CD4-positive, alpha-beta T cell (primary cell): ENCODE measurements at regions not wholly inside any gene's neighbourhood (a gene's known extent, or its start where the extent isn't known, plus 50 kb on each side); places are given as distances from the start of the nearest gene placed in this dataset.

ENCODE experiments used
- ATAC-seq: fragments of 200-7000 bp; cut with Tn5 transposase; one replicate; pipeline ENCODE4 v1.10.0; 2022; ENCODE audit warnings: mild to moderate bottlenecking; ENCODE audit not compliant: poor library complexity
- CTCF ChIA-PET: fragments of 350-600 bp; sonication (Branson Sonifier 250); formaldehyde crosslinking; loops from one replicate; lab custom pipeline; 2021; ENCODE audit warnings: antibody characterized with exemption, inconsistent platforms; lab: Charles Lee
- POLR2A ChIA-PET: fragments of 350-600 bp; sonication (Branson Sonifier 250); formaldehyde crosslinking; loops from one replicate; lab custom pipeline; 2021; ENCODE audit warnings: antibody characterized with exemption, inconsistent platforms; lab: Charles Lee
- DNase-seq, 14 experiments: peaks; one replicate each; pipeline ENCODE4 v3.0.0-alpha.2; 2013 to 2020; ENCODE audit warnings: mixed read lengths in 2 of 14
- H3K27ac ChIP-seq, 2 donors: one replicate each; pipeline versions ENCODE4 v1.5.1 to v1.7.0; 2013; ENCODE audit warnings: low read length in 2 of 2, low read depth in 1 of 2, mild to moderate bottlenecking in 1 of 2
- H3K27me3 ChIP-seq, 2 experiments: 1 replicate in 1 of 2; 2 replicates in 1 of 2; pipeline versions ENCODE4 v1.6.1 to v1.7.0; 2013; ENCODE audit warnings: low read length in 2 of 2, control low read depth in 1 of 2, mild to moderate bottlenecking in 1 of 2, moderate library complexity in 1 of 2; ENCODE audit not compliant: insufficient read depth in 2 of 2, control insufficient read depth in 1 of 2
- H3K36me3 ChIP-seq: one replicate; pipeline ENCODE4 v1.6.1; 2013; ENCODE audit warnings: low read length, control low read depth; ENCODE audit not compliant: insufficient read depth
- H3K4me1 ChIP-seq: one replicate; pipeline ENCODE4 v1.6.1; 2013; ENCODE audit warnings: low read length, control low read depth; ENCODE audit not compliant: insufficient read depth
- H3K4me3 ChIP-seq: one replicate; pipeline ENCODE4 v1.5.1; 2013; ENCODE audit warnings: mild to moderate bottlenecking, low read length, moderate library complexity
- H3K9me3 ChIP-seq, 2 experiments: 1 replicate in 1 of 2; 2 replicates in 1 of 2; pipeline versions ENCODE4 v1.6.1 to v1.7.0; 2013; ENCODE audit warnings: low read length in 2 of 2, mild to moderate bottlenecking in 2 of 2, control low read depth in 1 of 2, moderate library complexity in 1 of 2; ENCODE audit not compliant: control insufficient read depth in 1 of 2, insufficient read depth in 1 of 2
- H3K27ac Mint-ChIP-seq: one replicate; pipeline ENCODE4 v1.8.0; 2020; ENCODE audit warnings: mixed read lengths
- H3K27me3 Mint-ChIP-seq: one replicate; pipeline ENCODE4 v1.8.0; 2021; ENCODE audit warnings: mixed read lengths
- H3K36me3 Mint-ChIP-seq: one replicate; pipeline ENCODE4 v1.8.0; 2021; ENCODE audit warnings: low read depth, mixed read lengths
- H3K4me1 Mint-ChIP-seq: one replicate; pipeline ENCODE4 v1.8.0; 2021; ENCODE audit warnings: low read depth, mixed read lengths
- H3K4me3 Mint-ChIP-seq: one replicate; pipeline ENCODE4 v1.8.0; 2020; ENCODE audit warnings: mild to moderate bottlenecking, mixed read lengths
- H3K9me3 Mint-ChIP-seq: one replicate; pipeline ENCODE4 v1.8.0; 2020; ENCODE audit warnings: mixed read lengths
- intact Hi-C, 2 experiments: fragments of 100-400 bp; cut with DNase I in 1 of 2; cut with micrococcal nuclease in 1 of 2; formaldehyde crosslinking; loops; one replicate each; pipeline versions ENCODE4 v1.15.1 to v1.9.0; 2023 to 2025; cut with DNase I, micrococcal nuclease
- TF ChIP-seq, protein P1 (sequence below): fragments of 200-600 bp; IDR thresholded peaks from one replicate; pipeline ENCODE4 v1.8.0; 2022; ENCODE audit warnings: antibody characterized with exemption, mild to moderate bottlenecking

GRCh38 chr2:65727816-65728215, 295.4 kb upstream of the SPRED2 start:
- no peak overlapping the region for H3K27ac Mint-ChIP-seq
- intact Hi-C loops = no loop called here
- H3K27me3 ChIP-seq = no peaks in the 10 kb centered on the region
- ChIA-PET POLR2A (no interaction called here), CTCF (no interaction called here)
- ATAC-seq = no peak
- H3K9me3 ChIP-seq = no peaks in the 10 kb centered on the region
- no peaks in the 10 kb centered on the region for H3K4me1 Mint-ChIP-seq
- H3K4me1 ChIP-seq = no peaks in the 10 kb centered on the region
- H3K4me3 ChIP-seq = no peak overlapping the region
- no peaks in the 10 kb centered on the region for H3K36me3 ChIP-seq
- TF ChIP-seq, protein P1, sequence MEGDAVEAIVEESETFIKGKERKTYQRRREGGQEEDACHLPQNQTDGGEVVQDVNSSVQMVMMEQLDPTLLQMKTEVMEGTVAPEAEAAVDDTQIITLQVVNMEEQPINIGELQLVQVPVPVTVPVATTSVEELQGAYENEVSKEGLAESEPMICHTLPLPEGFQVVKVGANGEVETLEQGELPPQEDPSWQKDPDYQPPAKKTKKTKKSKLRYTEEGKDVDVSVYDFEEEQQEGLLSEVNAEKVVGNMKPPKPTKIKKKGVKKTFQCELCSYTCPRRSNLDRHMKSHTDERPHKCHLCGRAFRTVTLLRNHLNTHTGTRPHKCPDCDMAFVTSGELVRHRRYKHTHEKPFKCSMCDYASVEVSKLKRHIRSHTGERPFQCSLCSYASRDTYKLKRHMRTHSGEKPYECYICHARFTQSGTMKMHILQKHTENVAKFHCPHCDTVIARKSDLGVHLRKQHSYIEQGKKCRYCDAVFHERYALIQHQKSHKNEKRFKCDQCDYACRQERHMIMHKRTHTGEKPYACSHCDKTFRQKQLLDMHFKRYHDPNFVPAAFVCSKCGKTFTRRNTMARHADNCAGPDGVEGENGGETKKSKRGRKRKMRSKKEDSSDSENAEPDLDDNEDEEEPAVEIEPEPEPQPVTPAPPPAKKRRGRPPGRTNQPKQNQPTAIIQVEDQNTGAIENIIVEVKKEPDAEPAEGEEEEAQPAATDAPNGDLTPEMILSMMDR = no peak
- no peak overlapping the region for H3K27ac ChIP-seq
- DNase-seq = no peak
- no peaks in the 10 kb centered on the region for H3K36me3 Mint-ChIP-seq
- peaks cover 7% of the 10 kb centered on the region for H3K27me3 Mint-ChIP-seq
- no peak overlapping the region for H3K4me3 Mint-ChIP-seq
- H3K9me3 Mint-ChIP-seq = no peaks in the 10 kb centered on the region

DNA sequence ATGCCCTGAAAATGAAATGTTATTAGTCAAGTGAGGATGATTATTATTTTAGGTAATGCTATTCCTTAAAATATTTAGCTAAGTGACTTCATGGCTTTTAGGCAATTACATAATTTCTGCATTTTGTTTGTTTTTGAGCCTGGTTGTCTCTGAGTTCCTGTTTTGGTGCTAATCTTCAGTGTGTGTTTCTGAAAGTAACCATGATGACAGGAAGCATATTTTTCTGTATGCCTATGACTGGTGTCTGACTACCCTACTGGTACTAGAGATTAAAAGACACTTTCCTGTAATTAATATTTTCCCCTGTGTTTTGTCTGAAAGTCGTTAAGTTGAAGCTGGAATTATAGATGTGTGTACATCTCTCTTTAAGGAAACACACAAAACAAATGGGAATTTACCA, 295.0 kb upstream of the SPRED2 start:
- POLR2A ChIA-PET = no interaction called here
- CTCF ChIA-PET = no interaction called here
- no peak overlapping the region for H3K27ac Mint-ChIP-seq
- H3K9me3 Mint-ChIP-seq = no peaks in the 10 kb centered on the region
- no peaks in the 10 kb centered on the region for H3K4me1 ChIP-seq
- no peak overlapping the region for H3K27ac ChIP-seq
- no peaks in the 10 kb centered on the region for H3K36me3 ChIP-seq
- ATAC-seq (no peak), DNase-seq (peak in 1 of 14 experiments; percentile 9)
- no peak overlapping the region for H3K4me3 ChIP-seq
- H3K4me1 Mint-ChIP-seq = no peaks in the 10 kb centered on the region
- no peak overlapping the region for H3K4me3 Mint-ChIP-seq
- no peaks in the 10 kb centered on the region for H3K36me3 Mint-ChIP-seq
- no peaks in the 10 kb centered on the region for H3K9me3 ChIP-seq
- TF ChIP-seq, protein P1 = no peak
- no peaks in the 10 kb centered on the region for H3K27me3 ChIP-seq
- intact Hi-C loops = no loop called here
- peaks cover 11% of the 10 kb centered on the region for H3K27me3 Mint-ChIP-seq

DNA sequence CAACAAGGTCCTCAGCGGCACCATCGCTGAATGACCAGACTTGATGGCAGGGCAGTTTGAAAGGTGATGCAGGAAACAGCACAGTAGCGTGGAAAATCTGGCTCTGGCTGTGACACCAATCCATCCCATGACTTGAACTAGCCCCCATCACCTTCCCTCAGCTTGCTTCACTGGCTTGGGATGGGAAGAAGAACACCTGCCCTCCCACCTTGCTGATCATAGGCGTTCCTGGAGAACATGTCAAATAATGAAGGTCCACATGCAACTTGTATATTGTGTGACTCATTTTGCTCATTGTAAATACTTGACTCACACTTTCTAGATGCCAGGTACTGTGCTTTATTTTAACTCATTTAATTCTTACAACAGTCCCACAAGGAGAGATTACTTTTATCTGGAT, 292.4 kb upstream of the SPRED2 start:
- no peak overlapping the region for H3K4me3 ChIP-seq
- H3K9me3 ChIP-seq = no peaks in the 10 kb centered on the region
- Mint-ChIP-seq H3K36me3 (no peaks in the 10 kb centered on the region), H3K27me3 (peaks cover 14% of the 10 kb centered on the region), H3K4me1 (no peaks in the 10 kb centered on the region), H3K9me3 (no peaks in the 10 kb centered on the region), H3K27ac (no peak overlapping the region), H3K4me3 (no peak overlapping the region)
- no peak for DNase-seq
- no peak overlapping the region for H3K27ac ChIP-seq
- H3K27me3 ChIP-seq = no peaks in the 10 kb centered on the region
- no peak for ATAC-seq
- CTCF ChIA-PET = no interaction called here
- TF ChIP-seq, protein P1 = no peak
- POLR2A ChIA-PET = no interaction called here
- H3K4me1 ChIP-seq = no peaks in the 10 kb centered on the region
- intact Hi-C loops = no loop called here
- H3K36me3 ChIP-seq = no peaks in the 10 kb centered on the region
